ENCODE measurements at regions not wholly inside any gene's neighbourhood (a gene's known extent, or its start where the extent isn't known, plus 50 kb on each side); places are given as distances from the start of the nearest gene placed in this dataset.

DNA sequence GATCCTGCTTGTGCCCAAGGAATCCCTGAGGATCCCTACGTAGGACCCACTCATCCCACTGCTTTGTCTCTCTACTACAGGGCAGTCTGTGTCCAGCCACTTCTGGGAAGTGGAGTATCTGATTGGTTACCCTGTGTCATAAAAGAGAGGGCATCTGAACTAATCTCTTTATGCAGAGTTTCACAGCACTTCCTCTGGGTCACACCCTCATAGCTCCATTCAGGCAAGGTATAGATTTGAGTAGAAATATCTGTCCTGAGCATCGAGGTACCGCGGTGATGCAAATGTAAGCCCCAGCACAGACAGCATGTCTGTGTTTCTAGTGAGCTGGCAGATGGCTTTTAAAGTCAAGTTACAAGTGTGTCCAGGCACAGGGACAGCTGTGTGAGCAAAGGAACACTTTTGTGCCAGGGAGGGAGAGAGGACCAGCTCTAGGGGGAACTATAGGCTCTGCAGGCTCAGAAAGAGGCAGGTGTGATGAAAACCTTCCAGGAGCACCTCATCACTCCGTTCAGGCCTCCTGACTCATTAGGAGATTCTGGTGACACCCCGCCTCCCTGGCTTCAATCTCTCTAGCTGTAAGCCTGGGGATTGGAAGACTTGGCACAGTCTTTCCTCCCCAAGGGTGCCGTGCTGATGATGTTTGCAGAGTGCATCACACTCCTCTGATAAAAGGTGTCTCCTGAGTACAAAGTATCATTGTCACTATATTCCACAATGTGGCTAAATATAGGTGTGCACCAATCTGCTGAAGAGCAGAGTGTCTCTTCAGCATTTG, 84.3 kb upstream of the UBL3 start:
- Mint-ChIP-seq H3K4me3 (peak overlapping the region; percentile 95 to 97), H3K36me3 (ENCODE audit: insufficient read depth) (peaks cover 4% of the 10 kb centered on the region), H3K27me3 (no peaks in the 10 kb centered on the region), H3K4me1 (ENCODE audit: low read depth in 2 of 2) (peaks cover 36 to 51% of the 10 kb centered on the region in 2 donors), H3K27ac (peak overlapping the region; percentile 91 to 96), H3K9me3 (no peaks in the 10 kb centered on the region)
- DNase-seq (no peak), ATAC-seq (replicated peaks) (no peak)

DNA sequence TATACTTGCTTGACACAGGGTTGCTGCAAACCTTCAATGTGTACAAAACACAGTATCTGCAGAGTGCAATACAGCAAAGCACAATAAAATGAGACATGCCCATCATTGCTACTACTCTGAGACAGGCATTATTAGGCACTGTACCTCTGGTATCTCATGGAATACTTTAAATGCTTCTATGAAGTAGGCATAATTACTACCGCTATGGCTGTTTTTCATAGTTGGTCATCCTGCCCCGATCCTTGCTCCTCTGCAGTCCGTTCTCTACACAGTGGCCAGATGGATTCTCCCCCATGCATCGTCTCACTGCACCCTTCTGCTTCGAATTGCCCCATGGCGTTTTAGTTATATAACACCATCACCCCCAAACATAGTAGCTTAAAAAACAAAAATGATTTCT, 83.0 kb upstream of the UBL3 start:
- Mint-ChIP-seq H3K4me3 (no peak overlapping the region), H3K9me3 (no peaks in the 10 kb centered on the region), H3K27me3 (peaks cover 5 to 9% of the 10 kb centered on the region in 2 donors), H3K4me1 (ENCODE audit: low read depth in 2 of 2) (peaks cover 36 to 46% of the 10 kb centered on the region in 2 donors), H3K27ac (no peak overlapping the region), H3K36me3 (ENCODE audit: insufficient read depth) (peaks cover 4% of the 10 kb centered on the region)
- DNase-seq, result no peak
- ATAC-seq (replicated peaks), result no peak

DNA sequence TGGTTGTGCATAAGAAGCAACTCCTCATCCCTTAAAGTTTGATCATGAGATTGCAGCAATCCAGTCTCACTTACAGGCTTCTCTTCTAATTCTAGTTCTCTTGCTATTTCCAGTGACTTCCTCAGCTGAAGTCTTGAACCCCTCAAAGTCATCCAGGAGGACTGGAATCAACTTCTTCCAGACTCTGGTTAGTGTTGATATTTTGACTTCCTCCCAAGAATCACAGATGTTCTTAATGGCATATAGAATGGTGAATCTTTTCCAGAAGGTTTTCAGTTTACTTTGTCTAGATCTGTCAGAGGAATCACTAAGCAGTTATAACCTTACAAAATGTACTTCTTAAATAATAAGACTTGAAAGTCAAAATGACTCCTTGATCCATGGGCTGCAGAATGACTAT, 81.3 kb upstream of the UBL3 start:
- peaks cover 20 to 29% of the 10 kb centered on the region in 2 donors for H3K4me1 Mint-ChIP-seq (ENCODE audit: low read depth in 2 of 2)
- peaks cover 5 to 9% of the 10 kb centered on the region in 2 donors for H3K27me3 Mint-ChIP-seq
- H3K27ac Mint-ChIP-seq, result no peak overlapping the region
- H3K36me3 Mint-ChIP-seq (ENCODE audit: insufficient read depth), result peaks cover 4% of the 10 kb centered on the region
- ATAC-seq (replicated peaks) (no peak), DNase-seq (no peak)
- no peak overlapping the region for H3K4me3 Mint-ChIP-seq
- H3K9me3 Mint-ChIP-seq, result no peaks in the 10 kb centered on the region

DNA sequence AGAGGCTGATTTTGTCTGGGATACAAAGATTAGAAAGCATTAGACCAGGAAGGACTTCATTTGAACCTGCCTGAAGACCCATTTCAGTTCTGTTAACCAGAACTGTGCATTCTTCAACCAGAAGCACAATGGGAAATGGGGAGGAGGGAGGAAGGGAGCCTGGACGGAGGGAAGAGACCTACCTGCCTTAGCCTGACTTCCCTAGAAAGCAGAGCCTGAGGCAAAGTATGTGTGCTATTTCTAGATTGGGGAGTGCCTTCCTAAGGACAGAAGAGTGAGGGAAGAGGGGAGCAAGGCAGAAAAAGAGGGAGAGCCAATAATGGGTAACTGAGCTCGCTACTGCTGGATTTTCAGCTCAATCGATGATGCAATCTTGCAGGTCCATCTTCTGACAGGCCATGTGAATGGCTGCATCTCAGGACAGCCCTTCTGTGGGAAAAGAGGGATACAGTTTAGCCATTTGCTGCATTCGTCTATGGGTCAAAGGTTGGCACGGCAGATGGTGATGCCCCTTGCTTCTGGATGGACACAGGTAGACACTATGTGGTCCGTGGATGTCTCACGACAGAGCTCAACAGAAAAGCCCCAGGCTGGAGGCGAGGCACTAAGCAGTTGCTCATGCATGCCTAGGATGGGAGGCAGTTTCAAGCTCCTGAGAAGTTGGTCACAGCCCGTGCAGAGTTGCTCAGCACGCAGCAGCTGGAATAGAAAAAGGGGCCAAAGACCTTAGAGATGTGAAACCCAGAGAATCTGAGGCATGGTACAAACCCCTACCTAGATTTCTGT, 78.8 kb upstream of the UBL3 start:
- peaks cover under 1% of the 10 kb centered on the region for H3K36me3 Mint-ChIP-seq (ENCODE audit: insufficient read depth)

DNA sequence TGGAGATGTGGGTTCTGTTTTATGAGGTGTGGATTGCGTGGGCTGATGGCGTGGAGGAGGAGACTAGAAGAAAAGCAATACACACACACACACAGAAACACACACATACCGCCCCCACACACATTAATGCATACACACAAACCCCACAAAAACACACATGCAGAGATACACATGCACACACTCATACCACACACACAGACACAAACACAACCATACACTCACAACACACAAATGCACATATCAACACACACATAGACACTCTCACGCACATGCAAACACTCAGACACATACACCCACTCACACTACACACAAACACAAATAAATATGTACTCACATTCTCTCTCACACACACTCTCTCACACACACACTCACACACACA, 75.7 kb upstream of the UBL3 start:
- no peak overlapping the region for H3K4me3 Mint-ChIP-seq
- peaks cover 3% of the 10 kb centered on the region for H3K36me3 Mint-ChIP-seq (ENCODE audit: insufficient read depth)
- no peak overlapping the region for H3K27ac Mint-ChIP-seq
- peaks cover 5 to 9% of the 10 kb centered on the region in 2 donors for H3K27me3 Mint-ChIP-seq
- no peak for ATAC-seq (replicated peaks)
- H3K4me1 Mint-ChIP-seq (ENCODE audit: low read depth in 2 of 2), result peaks cover 6 to 11% of the 10 kb centered on the region in 2 donors
- no peak for DNase-seq
- H3K9me3 Mint-ChIP-seq, result no peaks in the 10 kb centered on the region

More for the DNA sequence above, 78.8 kb upstream of the UBL3 start:
- no peak for ATAC-seq (replicated peaks)
- Mint-ChIP-seq H3K4me3 (no peak overlapping the region), H3K27me3 (peaks cover 5 to 9% of the 10 kb centered on the region in 2 donors), H3K4me1 (ENCODE audit: low read depth in 2 of 2) (peaks cover 3 to 14% of the 10 kb centered on the region in 2 donors), H3K27ac (no peak overlapping the region), H3K9me3 (no peaks in the 10 kb centered on the region)
- no peak for DNase-seq

DNA sequence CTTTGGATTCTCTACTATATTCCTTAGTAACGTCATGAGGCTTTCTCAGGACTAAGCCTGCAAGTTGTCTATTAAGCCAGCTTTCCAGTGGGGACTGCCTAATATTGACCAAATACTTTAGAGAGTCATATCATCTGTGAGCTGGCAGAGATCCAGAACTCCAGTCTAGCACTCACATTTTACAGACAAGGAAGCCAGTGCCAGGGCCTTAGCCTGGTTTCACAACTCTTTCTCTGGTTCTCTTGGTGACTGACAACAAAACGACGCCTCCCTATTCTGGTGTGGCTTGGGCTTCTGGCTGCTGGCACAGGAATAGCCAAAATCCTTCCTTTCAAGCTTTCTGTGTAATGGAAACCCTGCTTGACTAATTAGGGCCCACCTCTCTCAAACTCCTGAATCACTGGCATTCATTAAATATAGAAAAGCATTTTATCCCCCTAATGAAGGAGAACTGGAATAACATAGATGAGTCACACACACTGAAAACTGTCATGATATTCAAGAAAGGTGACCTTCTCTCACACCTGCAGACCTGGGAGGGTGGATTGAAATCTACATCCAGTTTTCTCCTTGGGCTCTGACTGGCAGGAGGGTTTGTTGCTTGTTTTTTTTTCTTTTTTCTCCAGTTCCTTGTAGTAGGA, 75.2 kb upstream of the UBL3 start:
- Mint-ChIP-seq H3K4me1 (ENCODE audit: low read depth in 2 of 2) (peaks cover 6 to 11% of the 10 kb centered on the region in 2 donors), H3K4me3 (no peak overlapping the region), H3K27ac (no peak overlapping the region), H3K27me3 (peaks cover 5 to 9% of the 10 kb centered on the region in 2 donors), H3K36me3 (ENCODE audit: insufficient read depth) (peaks cover 3% of the 10 kb centered on the region), H3K9me3 (no peaks in the 10 kb centered on the region)
- DNase-seq (no peak), ATAC-seq (replicated peaks) (peak; percentile 26)

DNA sequence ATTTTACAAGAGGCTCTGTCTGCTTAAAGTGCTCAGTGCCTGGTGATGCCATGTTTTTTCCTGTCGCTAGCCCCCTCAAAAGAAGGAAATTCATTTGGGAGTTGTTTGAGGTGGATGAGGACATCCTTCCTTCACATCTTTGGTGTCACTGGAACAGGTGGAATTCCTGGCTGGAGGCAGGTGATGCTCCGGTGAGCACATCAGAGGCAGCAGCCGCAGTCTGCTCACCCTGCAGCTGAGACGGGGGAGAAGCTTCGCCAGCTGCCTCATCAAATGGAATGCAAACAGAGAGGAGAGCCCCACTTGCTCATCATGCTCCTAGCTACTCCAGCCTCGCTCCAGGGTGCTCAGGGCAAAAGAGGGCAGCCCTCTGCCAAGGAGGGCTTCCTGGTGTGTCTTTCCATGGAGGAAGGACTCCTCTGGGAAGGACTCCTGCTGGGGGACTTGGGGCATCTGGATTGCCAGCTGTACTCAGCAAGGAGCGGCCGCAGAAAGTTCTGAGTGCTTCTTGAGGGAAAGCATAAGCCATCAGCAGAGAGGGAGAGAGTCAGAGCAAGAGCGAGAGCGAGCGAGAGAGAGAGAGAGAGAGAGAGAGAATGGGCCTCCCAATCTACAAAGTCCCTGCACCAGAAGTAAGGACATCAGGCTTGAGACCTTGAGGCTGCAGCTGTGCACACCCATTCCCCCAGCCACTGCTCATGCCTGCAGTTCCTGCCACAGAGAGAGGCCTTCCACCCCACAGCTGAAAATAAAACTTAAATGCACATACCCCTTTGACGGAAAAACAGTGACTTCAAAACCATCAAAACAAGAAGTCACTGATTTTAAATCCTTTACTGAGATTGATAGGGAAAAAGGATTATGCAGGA, 74.3 kb upstream of the UBL3 start:
- ATAC-seq (replicated peaks), result no peak
- DNase-seq, result no peak

DNA sequence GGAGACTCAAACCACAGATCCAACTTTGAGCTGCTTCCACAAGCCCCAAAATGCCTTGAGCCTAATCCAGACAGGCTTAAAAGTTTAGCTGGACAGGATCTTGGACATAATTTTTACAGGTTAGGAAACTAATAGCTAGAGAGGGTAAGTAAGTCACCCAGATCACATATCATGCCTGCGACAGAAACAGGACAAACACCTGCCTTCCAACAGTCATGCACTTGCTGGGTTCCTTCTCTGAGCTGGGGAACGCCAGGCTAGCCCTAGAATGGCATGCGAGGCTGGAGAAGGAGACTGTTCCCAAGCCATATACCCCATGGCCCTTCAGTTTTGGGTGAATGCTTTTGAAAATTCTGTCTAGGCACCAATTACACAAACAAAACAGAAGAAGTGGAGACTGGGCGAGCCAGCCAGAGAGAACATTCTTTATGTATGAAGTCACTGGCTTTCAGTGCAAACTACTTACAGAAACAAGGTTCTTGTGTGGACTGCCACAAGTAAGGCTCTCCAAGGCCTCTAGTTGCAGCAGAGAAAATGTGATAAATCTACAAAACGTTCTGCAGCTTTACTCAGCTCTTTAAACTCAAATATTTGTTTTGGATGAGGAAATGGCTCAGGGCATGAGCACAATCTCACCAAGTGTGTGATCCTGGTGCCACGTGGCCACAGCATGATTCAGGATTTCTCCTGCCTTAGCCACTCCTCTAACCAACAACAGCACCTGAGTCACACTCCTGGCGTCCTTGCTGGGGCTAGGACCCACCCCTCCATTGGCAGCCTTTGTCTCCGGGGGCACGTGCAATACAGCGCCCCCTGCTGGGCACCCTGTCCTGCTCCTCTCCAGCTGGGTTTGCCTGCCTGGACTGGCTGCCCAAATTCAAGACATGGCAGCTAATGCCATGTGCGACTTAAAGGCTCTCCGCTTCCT, 73.4 kb upstream of the UBL3 start:
- H3K36me3 Mint-ChIP-seq (ENCODE audit: insufficient read depth), result peaks cover 3% of the 10 kb centered on the region
- peaks cover under 1 to 8% of the 10 kb centered on the region in 2 donors for H3K27me3 Mint-ChIP-seq
- no peak overlapping the region for H3K27ac Mint-ChIP-seq
- DNase-seq, result peak; percentile 29 to 46 (median 38)
- peaks cover 11 to 16% of the 10 kb centered on the region in 2 donors for H3K4me1 Mint-ChIP-seq (ENCODE audit: low read depth in 2 of 2)
- ATAC-seq (replicated peaks), result peak; percentile 79
- H3K4me3 Mint-ChIP-seq, result no peak overlapping the region
- H3K9me3 Mint-ChIP-seq, result no peaks in the 10 kb centered on the region

More for the DNA sequence above, 74.3 kb upstream of the UBL3 start:
- Mint-ChIP-seq H3K4me3 (no peak overlapping the region), H3K27me3 (peaks cover 5 to 9% of the 10 kb centered on the region in 2 donors), H3K4me1 (ENCODE audit: low read depth in 2 of 2) (peaks cover 6 to 11% of the 10 kb centered on the region in 2 donors), H3K27ac (no peak overlapping the region), H3K9me3 (no peaks in the 10 kb centered on the region), H3K36me3 (ENCODE audit: insufficient read depth) (peaks cover 3% of the 10 kb centered on the region)

DNA sequence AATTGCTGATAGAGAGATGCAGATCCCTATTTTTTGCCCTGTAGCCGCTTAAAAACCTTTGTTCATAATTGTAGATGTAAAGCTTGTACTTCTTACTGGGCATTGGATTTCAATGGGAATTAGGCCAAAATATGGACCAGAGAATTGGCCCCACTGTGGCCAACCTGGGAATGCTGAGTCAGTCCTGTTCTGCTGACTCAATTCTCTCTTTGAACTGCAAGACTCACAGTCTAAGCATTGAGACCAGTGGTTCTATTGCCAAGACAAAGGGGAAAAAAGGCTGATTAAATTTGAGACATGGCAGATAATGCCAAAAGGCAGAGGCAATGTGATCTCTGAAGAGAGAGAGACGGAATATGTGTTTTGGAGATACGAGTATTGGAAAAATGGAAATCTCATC, 72.5 kb upstream of the UBL3 start:
- H3K27ac Mint-ChIP-seq, result no peak overlapping the region
- DNase-seq, result no peak
- peaks cover 16 to 22% of the 10 kb centered on the region in 2 donors for H3K4me1 Mint-ChIP-seq (ENCODE audit: low read depth in 2 of 2)
- no peak for ATAC-seq (replicated peaks)
- H3K4me3 Mint-ChIP-seq, result no peak overlapping the region
- H3K36me3 Mint-ChIP-seq (ENCODE audit: insufficient read depth), result peaks cover 3% of the 10 kb centered on the region
- H3K9me3 Mint-ChIP-seq, result no peaks in the 10 kb centered on the region
- peaks cover 0 to 13% of the 10 kb centered on the region in 2 donors for H3K27me3 Mint-ChIP-seq

DNA sequence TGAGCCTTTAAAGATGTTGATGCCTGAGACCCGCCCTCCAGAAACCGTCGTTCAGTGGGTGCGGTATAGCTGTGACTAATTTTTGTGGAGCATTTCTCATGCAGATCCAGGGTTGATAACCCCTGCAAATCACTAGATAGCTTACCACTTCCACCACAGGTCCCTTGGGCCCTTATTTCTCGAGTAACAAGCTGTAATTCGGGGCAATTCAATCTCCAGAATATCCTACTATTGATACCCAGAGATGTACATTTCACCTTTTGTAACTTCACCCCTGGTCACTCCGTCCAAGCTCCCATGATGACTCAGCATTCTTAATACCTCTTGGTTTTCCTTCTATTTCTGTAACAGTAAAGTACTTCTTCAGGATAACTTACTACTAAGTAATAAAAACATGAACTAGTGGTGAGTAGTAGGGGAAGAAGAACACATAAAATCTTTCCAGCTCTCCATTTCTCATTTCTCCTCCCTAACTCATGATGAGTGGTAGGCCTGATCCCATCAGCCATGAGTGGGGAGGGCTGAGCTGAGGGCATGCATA, 71.9 kb upstream of the UBL3 start:
- H3K9me3 Mint-ChIP-seq, result no peaks in the 10 kb centered on the region
- H3K27me3 Mint-ChIP-seq, result peaks cover 0 to 13% of the 10 kb centered on the region in 2 donors
- no peak for ATAC-seq (replicated peaks)
- peaks cover 16 to 22% of the 10 kb centered on the region in 2 donors for H3K4me1 Mint-ChIP-seq (ENCODE audit: low read depth in 2 of 2)
- H3K4me3 Mint-ChIP-seq, result no peak overlapping the region
- DNase-seq, result no peak
- H3K27ac Mint-ChIP-seq, result no peak overlapping the region
- H3K36me3 Mint-ChIP-seq (ENCODE audit: insufficient read depth), result peaks cover 3% of the 10 kb centered on the region

DNA sequence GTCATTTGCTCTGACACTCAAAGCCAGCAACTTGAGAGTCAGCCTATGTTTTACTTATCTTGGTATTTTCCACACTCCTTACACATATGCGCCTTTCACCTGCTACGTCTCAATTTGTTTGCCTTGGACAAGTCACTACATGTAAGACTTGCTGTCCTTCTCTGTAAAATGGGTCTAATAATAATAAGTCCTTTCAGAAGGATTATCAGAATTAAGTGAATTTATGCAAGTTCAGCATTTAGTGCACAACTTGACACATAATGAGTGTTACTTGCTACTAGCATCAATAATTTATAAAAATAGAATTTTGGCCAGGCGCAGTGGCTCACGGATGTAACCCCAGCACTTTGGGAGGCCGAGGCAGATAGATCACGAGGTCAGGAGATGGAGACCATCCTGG, 71.1 kb upstream of the UBL3 start:
- Mint-ChIP-seq H3K27ac (no peak overlapping the region), H3K4me3 (no peak overlapping the region), H3K27me3 (peaks cover 0 to 13% of the 10 kb centered on the region in 2 donors), H3K36me3 (ENCODE audit: insufficient read depth) (peaks cover 3% of the 10 kb centered on the region), H3K9me3 (no peaks in the 10 kb centered on the region), H3K4me1 (ENCODE audit: low read depth in 2 of 2) (peaks cover 16 to 22% of the 10 kb centered on the region in 2 donors)
- ATAC-seq (replicated peaks), result no peak
- DNase-seq, result no peak
